ENCODE measurements at regions not wholly inside any gene's neighbourhood (a gene's known extent, or its start where the extent isn't known, plus 50 kb on each side); places are given as distances from the start of the nearest gene placed in this dataset.

GRCh38 chr5:51495672-51496071 is 112.4 kb downstream of the ISL1 start:
- H3K27me3 Mint-ChIP-seq: no peaks in the 10 kb centered on the region
- no peak overlapping the region for H3K27ac Mint-ChIP-seq
- H3K4me3 Mint-ChIP-seq: no peak overlapping the region
- no peaks in the 10 kb centered on the region for H3K36me3 Mint-ChIP-seq (ENCODE audit: low read depth)
- H3K9me3 Mint-ChIP-seq: no peaks in the 10 kb centered on the region
- intact Hi-C loops (cut with micrococcal nuclease): no loop called here
- H3K4me1 Mint-ChIP-seq (ENCODE audit: low read depth): no peaks in the 10 kb centered on the region

- Mint-ChIP-seq H3K27me3 (no peaks in the 10 kb centered on the region), H3K4me1 (ENCODE audit: low read depth) (no peaks in the 10 kb centered on the region)
Observed at GRCh38 chr5:51517838-51518237, 134.6 kb downstream of the ISL1 start.

GRCh38 chr5:51518607-51519006 is 135.4 kb downstream of the ISL1 start:
- no peaks in the 10 kb centered on the region for H3K36me3 Mint-ChIP-seq (ENCODE audit: low read depth)
- intact Hi-C loops (cut with micrococcal nuclease): no loop called here
- no peaks in the 10 kb centered on the region for H3K27me3 Mint-ChIP-seq
- no peak overlapping the region for H3K4me3 Mint-ChIP-seq
- H3K9me3 Mint-ChIP-seq: no peaks in the 10 kb centered on the region
- no peak overlapping the region for H3K27ac Mint-ChIP-seq
- no peaks in the 10 kb centered on the region for H3K4me1 Mint-ChIP-seq (ENCODE audit: low read depth)

More at GRCh38 chr5:51517838-51518237, 134.6 kb downstream of the ISL1 start:
- Mint-ChIP-seq H3K27ac (no peak overlapping the region), H3K4me3 (no peak overlapping the region), H3K36me3 (ENCODE audit: low read depth) (no peaks in the 10 kb centered on the region), H3K9me3 (no peaks in the 10 kb centered on the region)
- intact Hi-C loops (cut with micrococcal nuclease): no loop called here

GRCh38 chr5:51521583-51521982 is 138.3 kb downstream of the ISL1 start:
- no peaks in the 10 kb centered on the region for H3K27me3 Mint-ChIP-seq
- no peaks in the 10 kb centered on the region for H3K4me1 Mint-ChIP-seq (ENCODE audit: low read depth)
- H3K4me3 Mint-ChIP-seq: no peak overlapping the region
- H3K36me3 Mint-ChIP-seq (ENCODE audit: low read depth): no peaks in the 10 kb centered on the region
- intact Hi-C loops (cut with micrococcal nuclease): no loop called here
- H3K9me3 Mint-ChIP-seq: no peaks in the 10 kb centered on the region
- H3K27ac Mint-ChIP-seq: no peak overlapping the region

GRCh38 chr5:51539232-51539631 is 156.0 kb downstream of the ISL1 start:
- H3K9me3 Mint-ChIP-seq: peaks cover 31% of the 10 kb centered on the region
- intact Hi-C loops (cut with micrococcal nuclease): no loop called here
- no peaks in the 10 kb centered on the region for H3K36me3 Mint-ChIP-seq (ENCODE audit: low read depth)
- no peak overlapping the region for H3K27ac Mint-ChIP-seq
- H3K4me1 Mint-ChIP-seq (ENCODE audit: low read depth): peaks cover under 1% of the 10 kb centered on the region
- H3K27me3 Mint-ChIP-seq: no peaks in the 10 kb centered on the region
- H3K4me3 Mint-ChIP-seq: no peak overlapping the region

- intact Hi-C loops (cut with micrococcal nuclease): no loop called here
- H3K27me3 Mint-ChIP-seq: no peaks in the 10 kb centered on the region
- no peak overlapping the region for H3K4me3 Mint-ChIP-seq
- no peak overlapping the region for H3K27ac Mint-ChIP-seq
- H3K9me3 Mint-ChIP-seq: no peaks in the 10 kb centered on the region
- H3K4me1 Mint-ChIP-seq (ENCODE audit: low read depth): peaks cover 4% of the 10 kb centered on the region
- no peaks in the 10 kb centered on the region for H3K36me3 Mint-ChIP-seq (ENCODE audit: low read depth)
Observed at GRCh38 chr5:51544031-51544785, 161.0 kb downstream of the ISL1 start.

- no peaks in the 10 kb centered on the region for H3K27me3 Mint-ChIP-seq
- peaks cover 12% of the 10 kb centered on the region for H3K9me3 Mint-ChIP-seq
- no peaks in the 10 kb centered on the region for H3K36me3 Mint-ChIP-seq (ENCODE audit: low read depth)
- H3K4me1 Mint-ChIP-seq (ENCODE audit: low read depth): no peaks in the 10 kb centered on the region
- no peak overlapping the region for H3K27ac Mint-ChIP-seq
- no peak overlapping the region for H3K4me3 Mint-ChIP-seq
- intact Hi-C loops (cut with micrococcal nuclease): no loop called here
Observed at GRCh38 chr5:51556833-51557232, 173.6 kb downstream of the ISL1 start.

GRCh38 chr5:51558682-51559081 is 175.4 kb downstream of the ISL1 start:
- no peaks in the 10 kb centered on the region for H3K36me3 Mint-ChIP-seq (ENCODE audit: low read depth)
- H3K4me1 Mint-ChIP-seq (ENCODE audit: low read depth): no peaks in the 10 kb centered on the region
- no peak overlapping the region for H3K4me3 Mint-ChIP-seq

GRCh38 chr5:51559339-51559738 is 176.1 kb downstream of the ISL1 start:
- Mint-ChIP-seq H3K27me3 (no peaks in the 10 kb centered on the region), H3K9me3 (no peaks in the 10 kb centered on the region), H3K27ac (no peak overlapping the region), H3K4me3 (no peak overlapping the region), H3K36me3 (ENCODE audit: low read depth) (no peaks in the 10 kb centered on the region), H3K4me1 (ENCODE audit: low read depth) (no peaks in the 10 kb centered on the region)
- intact Hi-C loops (cut with micrococcal nuclease): no loop called here

More at GRCh38 chr5:51558682-51559081, 175.4 kb downstream of the ISL1 start:
- Mint-ChIP-seq H3K27me3 (no peaks in the 10 kb centered on the region), H3K27ac (no peak overlapping the region), H3K9me3 (no peaks in the 10 kb centered on the region)
- intact Hi-C loops (cut with micrococcal nuclease): no loop called here

- Mint-ChIP-seq H3K36me3 (ENCODE audit: low read depth) (no peaks in the 10 kb centered on the region), H3K27ac (no peak overlapping the region), H3K27me3 (no peaks in the 10 kb centered on the region), H3K4me3 (no peak overlapping the region), H3K9me3 (no peaks in the 10 kb centered on the region), H3K4me1 (ENCODE audit: low read depth) (no peaks in the 10 kb centered on the region)
- intact Hi-C loops (cut with micrococcal nuclease): no loop called here
Observed at GRCh38 chr5:51559921-51560658, 176.8 kb downstream of the ISL1 start.

GRCh38 chr5:51566953-51567352 is 183.7 kb downstream of the ISL1 start:
- Mint-ChIP-seq H3K36me3 (ENCODE audit: low read depth) (no peaks in the 10 kb centered on the region), H3K9me3 (no peaks in the 10 kb centered on the region), H3K27ac (no peak overlapping the region), H3K4me3 (no peak overlapping the region), H3K27me3 (no peaks in the 10 kb centered on the region), H3K4me1 (ENCODE audit: low read depth) (no peaks in the 10 kb centered on the region)
- intact Hi-C loops (cut with micrococcal nuclease): no loop called here

GRCh38 chr5:51567636-51568035 is 184.4 kb downstream of the ISL1 start:
- H3K27me3 Mint-ChIP-seq: no peaks in the 10 kb centered on the region
- intact Hi-C loops (cut with micrococcal nuclease): no loop called here
- H3K9me3 Mint-ChIP-seq: no peaks in the 10 kb centered on the region
- no peaks in the 10 kb centered on the region for H3K4me1 Mint-ChIP-seq (ENCODE audit: low read depth)
- H3K36me3 Mint-ChIP-seq (ENCODE audit: low read depth): no peaks in the 10 kb centered on the region
- H3K27ac Mint-ChIP-seq: no peak overlapping the region
- H3K4me3 Mint-ChIP-seq: no peak overlapping the region

- no peaks in the 10 kb centered on the region for H3K36me3 Mint-ChIP-seq (ENCODE audit: low read depth)
- H3K27ac Mint-ChIP-seq: no peak overlapping the region
- intact Hi-C loops (cut with micrococcal nuclease): no loop called here
- H3K4me1 Mint-ChIP-seq (ENCODE audit: low read depth): no peaks in the 10 kb centered on the region
- no peak overlapping the region for H3K4me3 Mint-ChIP-seq
- no peaks in the 10 kb centered on the region for H3K9me3 Mint-ChIP-seq
- H3K27me3 Mint-ChIP-seq: no peaks in the 10 kb centered on the region
Observed at GRCh38 chr5:51573835-51574234, 190.6 kb downstream of the ISL1 start.

- H3K27ac Mint-ChIP-seq: no peak overlapping the region
- no peaks in the 10 kb centered on the region for H3K4me1 Mint-ChIP-seq (ENCODE audit: low read depth)
- no peaks in the 10 kb centered on the region for H3K9me3 Mint-ChIP-seq
- intact Hi-C loops (cut with micrococcal nuclease): no loop called here
- H3K36me3 Mint-ChIP-seq (ENCODE audit: low read depth): no peaks in the 10 kb centered on the region
- H3K27me3 Mint-ChIP-seq: no peaks in the 10 kb centered on the region
- no peak overlapping the region for H3K4me3 Mint-ChIP-seq
Observed at GRCh38 chr5:51582871-51583394, 199.7 kb downstream of the ISL1 start.

Data from dendritic cell treated with granulocyte-macrophage colony-stimulating factor and Interleukin-4, amounts not matched to agents 40 ng/mL and 50 ng/mL, for 4 days (primary cell).